ENCODE measurements at regions not wholly inside any gene's neighbourhood (a gene's known extent, or its start where the extent isn't known, plus 50 kb on each side); places are given as distances from the start of the nearest gene placed in this dataset.
"Not testable (repeated sequence)": the region's sequence is repeated elsewhere in the genome, so short reads cannot be mapped to it uniquely, and the experiment has no call there.

GRCh38 chr1:199920635-199921034, 106.9 kb upstream of the NR5A2 start:
- no peak for DNase-seq (ENCODE audit: low spot score)

GRCh38 chr1:199929556-199929955, 98.0 kb upstream of the NR5A2 start:
- DNase-seq (ENCODE audit: low spot score), result no peak

GRCh38 chr1:199930067-199930466, 97.4 kb upstream of the NR5A2 start:
- DNase-seq (ENCODE audit: low spot score), result not testable (repeated sequence)

GRCh38 chr1:199931666-199932377, 95.7 kb upstream of the NR5A2 start:
- DNase-seq (ENCODE audit: low spot score), result no peak

- no peak for DNase-seq (ENCODE audit: low spot score)
Observed at GRCh38 chr1:199932462-199932861, 95.0 kb upstream of the NR5A2 start.

- no peak for DNase-seq (ENCODE audit: low spot score)
Observed at GRCh38 chr1:199936441-199936840, 91.1 kb upstream of the NR5A2 start.

GRCh38 chr1:199937161-199937560, 90.3 kb upstream of the NR5A2 start:
- no peak for DNase-seq (ENCODE audit: low spot score)

- DNase-seq (ENCODE audit: low spot score), result no peak
Observed at GRCh38 chr1:199937661-199938060, 89.8 kb upstream of the NR5A2 start.

- no peak for DNase-seq (ENCODE audit: low spot score)
Observed at GRCh38 chr1:199944986-199945385, 82.5 kb upstream of the NR5A2 start.

- no peak for DNase-seq (ENCODE audit: low spot score)
Observed at GRCh38 chr1:199945591-199945990, 81.9 kb upstream of the NR5A2 start.

- DNase-seq (ENCODE audit: low spot score), result no peak
Observed at GRCh38 chr1:199946305-199947155, 81.0 kb upstream of the NR5A2 start.

GRCh38 chr1:199948587-199949280, 78.8 kb upstream of the NR5A2 start:
- DNase-seq (ENCODE audit: low spot score), result no peak

GRCh38 chr1:199951005-199951404, 76.5 kb upstream of the NR5A2 start:
- not testable (repeated sequence) for DNase-seq (ENCODE audit: low spot score)

GRCh38 chr1:199953651-199954050, 73.9 kb upstream of the NR5A2 start:
- no peak for DNase-seq (ENCODE audit: low spot score)

- no peak for DNase-seq (ENCODE audit: low spot score)
Observed at GRCh38 chr1:199954699-199955098, 72.8 kb upstream of the NR5A2 start.

- no peak for DNase-seq (ENCODE audit: low spot score)
Observed at GRCh38 chr1:199955235-199955634, 72.3 kb upstream of the NR5A2 start.

GRCh38 chr1:199956005-199956404, 71.5 kb upstream of the NR5A2 start:
- no peak for DNase-seq (ENCODE audit: low spot score)

- no peak for DNase-seq (ENCODE audit: low spot score)
Observed at GRCh38 chr1:199959033-199959774, 68.3 kb upstream of the NR5A2 start.

GRCh38 chr1:199959775-199960110, 67.8 kb upstream of the NR5A2 start:
- DNase-seq (ENCODE audit: low spot score), result no peak

GRCh38 chr1:199970125-199970524, 57.4 kb upstream of the NR5A2 start:
- DNase-seq (ENCODE audit: low spot score), result no peak

GRCh38 chr1:199976496-199977144, 50.9 kb upstream of the NR5A2 start:
- no peak for DNase-seq (ENCODE audit: low spot score)
